A549 (cell line): ENCODE measurements at regions not wholly inside any gene's neighbourhood (a gene's known extent, or its start where the extent isn't known, plus 50 kb on each side); places are given as distances from the start of the nearest gene placed in this dataset.

Experiments used
- ATAC-seq, 2 experiments: fragments of 200-7000 bp in 1 of 2; fragments of >200 bp in 1 of 2; cut with Nextera tagmentation in 1 of 2; cut with Tn5 transposase in 1 of 2; 3 replicates each; pipeline versions ENCODE4 v1.8.0 to v1.9.1; 2018 to 2020; ENCODE audit warnings: mild to moderate bottlenecking in 1 of 2, moderate library complexity in 1 of 2
- CTCF ChIA-PET: fragments of 300-600 bp; sonication (Branson Sonifier 250); formaldehyde crosslinking; extraction: SDS; loops from one replicate; lab custom pipeline; 2021; ENCODE audit warnings: antibody characterized with exemption, inconsistent platforms; lab: Yijun Ruan, JAX
- POLR2A ChIA-PET: fragments of 350-600 bp; formaldehyde crosslinking; extraction: SDS; loops from one replicate; lab custom pipeline; 2021; ENCODE audit warnings: antibody characterized with exemption, inconsistent platforms; lab: Yijun Ruan, JAX
- DNase-seq, 2 experiments: peaks; one replicate each; pipeline versions ENCODE4 v3.0.0 to v3.0.0-alpha.2; 2011 to 2016; ENCODE audit warnings: low read depth in 1 of 2, low spot score in 1 of 2
- FAIRE-seq: peaks from 2 replicates; lab custom pipeline; 2011; peaks lifted over from hg19 to GRCh38; lab: Jason Lieb, UNC
- H3K27ac ChIP-seq, 2 experiments: fragments of >200 bp; sonication (Bioruptor Twin); formaldehyde crosslinking; 3 replicates each; pipeline ENCODE4 v1.5.1; 2016 to 2017
- H3K4me1 ChIP-seq: fragments of >200 bp; sonication (Bioruptor Twin); formaldehyde crosslinking; 3 replicates; pipeline ENCODE4 v1.6.1; 2016
- H3K4me2 ChIP-seq: fragments of >200 bp; sonication (Bioruptor Twin); formaldehyde crosslinking; 3 replicates; pipeline ENCODE4 v1.6.1; 2016
- H3K4me3 ChIP-seq: fragments of >200 bp; sonication (Bioruptor Twin); formaldehyde crosslinking; 3 replicates; pipeline ENCODE4 v1.5.1; 2016
- H3K9me3 ChIP-seq: fragments of >200 bp; sonication (Bioruptor Twin); formaldehyde crosslinking; 3 replicates; pipeline ENCODE4 v1.6.1; 2016
- CBX2 ChIP-seq: fragments of 200-600 bp; sonication (generic); IDR thresholded peaks from 2 replicates; pipeline ENCODE4 v1.6.1; 2016; ENCODE audit warnings: low read depth, mild to moderate bottlenecking, borderline replicate concordance
- CBX8 ChIP-seq: fragments of 200-600 bp; sonication (generic); IDR thresholded peaks from 2 replicates; pipeline ENCODE4 v1.6.1; 2016
- CEBPB ChIP-seq, 2 experiments: fragments of >200 bp in 1 of 2; sonication (Bioruptor Twin) in 1 of 2; formaldehyde crosslinking in 1 of 2; IDR thresholded peaks; 2 replicates each; pipeline ENCODE4 v1.6.1; 2012 to 2016
- CTCF ChIP-seq: fragments of >200 bp; sonication (Bioruptor Twin); formaldehyde crosslinking; IDR thresholded peaks from 3 replicates; pipeline ENCODE4 v1.5.1; 2016
- E2F6 ChIP-seq: IDR thresholded peaks from 2 replicates; pipeline ENCODE4 v1.6.1; 2012; ENCODE audit warnings: low read depth, borderline replicate concordance
- EP300 ChIP-seq, 2 experiments: fragments of >200 bp; sonication (Bioruptor Twin); formaldehyde crosslinking; IDR thresholded peaks; 2 replicates in 1 of 2; 3 replicates in 1 of 2; pipeline ENCODE4 v1.6.1; 2016 to 2017
- FOSL2 ChIP-seq, 2 experiments: fragments of 450-650 bp in 1 of 2; fragments of >200 bp in 1 of 2; sonication (Bioruptor Twin) in 1 of 2; formaldehyde crosslinking; IDR thresholded peaks; 2 replicates each; pipeline versions ENCODE4 v1.5.0 to v1.6.1; 2016 to 2020; ENCODE audit warnings: mild to moderate bottlenecking in 1 of 2, moderate library complexity in 1 of 2
- FOXS1 ChIP-seq: fragments of 250-450 bp; sonication (Bioruptor Pico); IDR thresholded peaks from 2 replicates; pipeline ENCODE4 v1.5.0; 2020; ENCODE audit warnings: mild to moderate bottlenecking, moderate library complexity
- GATA3 ChIP-seq: IDR thresholded peaks from 2 replicates; pipeline ENCODE4 v1.6.1; 2012; ENCODE audit warnings: borderline replicate concordance
- HOXB13 ChIP-seq: fragments of 250-450 bp; sonication (Bioruptor Pico); IDR thresholded peaks from 2 replicates; pipeline ENCODE4 v1.5.0; 2020; ENCODE audit warnings: low read depth, mild to moderate bottlenecking, moderate library complexity
- JUN ChIP-seq, 2 experiments: fragments of >200 bp; sonication (Bioruptor Twin); formaldehyde crosslinking; IDR thresholded peaks; 2 replicates in 1 of 2; 3 replicates in 1 of 2; pipeline ENCODE4 v1.6.1; 2016 to 2017
- JUNB ChIP-seq: fragments of >200 bp; sonication (Bioruptor Twin); formaldehyde crosslinking; IDR thresholded peaks from 2 replicates; pipeline ENCODE4 v1.6.1; 2016
- KDM1A ChIP-seq: fragments of 200-600 bp; sonication (generic); IDR thresholded peaks from 2 replicates; pipeline ENCODE4 v1.6.1; 2016; ENCODE audit warnings: low read depth, mild to moderate bottlenecking
- KDM5A ChIP-seq: fragments of 200-600 bp; sonication (generic); IDR thresholded peaks from 2 replicates; pipeline ENCODE4 v1.6.1; 2016; ENCODE audit warnings: antibody characterized with exemption, mild to moderate bottlenecking
- MYC ChIP-seq: IDR thresholded peaks from 2 replicates; pipeline ENCODE4 v1.6.1; 2012; ENCODE audit warnings: mild to moderate bottlenecking, inconsistent platforms, low read length, improper control_type of control experiment, borderline replicate concordance
- NPAS2 ChIP-seq: fragments of 250-450 bp; sonication (Bioruptor Pico); IDR thresholded peaks from 2 replicates; pipeline ENCODE4 v1.8.0; 2022; ENCODE audit warnings: mild to moderate bottlenecking, moderate library complexity, borderline replicate concordance
- PBX3 ChIP-seq: IDR thresholded peaks from 2 replicates; pipeline ENCODE4 v1.6.1; 2012
- PHF8 ChIP-seq: fragments of 200-600 bp; sonication (generic); IDR thresholded peaks from 2 replicates; pipeline ENCODE4 v1.6.1; 2016; ENCODE audit warnings: low read depth, mild to moderate bottlenecking, antibody characterized with exemption, moderate library complexity, borderline replicate concordance
- POLR2AphosphoS2 ChIP-seq: conservative IDR thresholded peaks from 2 replicates; pipeline ENCODE4 v1.6.1; 2012; ENCODE audit warnings: low read length, improper control_type of control experiment, inconsistent platforms
- RAD21 ChIP-seq, 2 experiments: fragments of >200 bp in 1 of 2; sonication (Bioruptor Twin) in 1 of 2; formaldehyde crosslinking in 1 of 2; IDR thresholded peaks in 1 of 2; conservative IDR thresholded peaks in 1 of 2; 2 replicates in 1 of 2; 3 replicates in 1 of 2; pipeline ENCODE4 v1.6.1; 2012 to 2018; ENCODE audit warnings: inconsistent platforms in 1 of 2
- RARB ChIP-seq: fragments of 250-450 bp; sonication (Bioruptor Pico); IDR thresholded peaks from 2 replicates; pipeline ENCODE4 v1.8.0; 2021; ENCODE audit warnings: mild to moderate bottlenecking, moderate library complexity
- RCOR1 ChIP-seq: fragments of 150-350 bp; IDR thresholded peaks from 2 replicates; pipeline ENCODE4 v1.6.1; 2014; ENCODE audit warnings: antibody characterized with exemption, low read length, low read depth
- SMC3 ChIP-seq: fragments of >200 bp; sonication (Bioruptor Twin); formaldehyde crosslinking; IDR thresholded peaks from 3 replicates; pipeline ENCODE4 v1.6.1; 2018; ENCODE audit warnings: inconsistent platforms
- SREBF2 ChIP-seq: fragments of 450-650 bp; IDR thresholded peaks from 2 replicates; pipeline ENCODE4 v1.6.1; 2014; ENCODE audit warnings: mild to moderate bottlenecking, moderate library complexity
- TP53 ChIP-seq: fragments of 250-450 bp; sonication (Bioruptor Pico); IDR thresholded peaks from 2 replicates; pipeline ENCODE4 v1.5.0; 2021; ENCODE audit warnings: mild to moderate bottlenecking, moderate library complexity
- USF2 ChIP-seq: fragments of 450-650 bp; IDR thresholded peaks from 2 replicates; pipeline ENCODE4 v1.6.1; 2014; ENCODE audit warnings: antibody characterized with exemption
- WGBS: methylation state at CpG from one replicate; pipeline ENCODE4 v1.1.6; 2017; ENCODE audit errors: missing lambda C conversion rate; 5-methylcytosine and 5-hydroxymethylcytosine counted together
- TF ChIP-seq, protein P1 (sequence below): fragments of 150-350 bp; IDR thresholded peaks from 2 replicates; pipeline ENCODE4 v1.6.1; 2014; ENCODE audit warnings: low read depth, mild to moderate bottlenecking, low read length
- TF ChIP-seq, protein P2 (sequence below): fragments of >200 bp; sonication (Bioruptor Twin); formaldehyde crosslinking; IDR thresholded peaks from 3 replicates; pipeline ENCODE4 v1.6.1; 2016

DNA sequence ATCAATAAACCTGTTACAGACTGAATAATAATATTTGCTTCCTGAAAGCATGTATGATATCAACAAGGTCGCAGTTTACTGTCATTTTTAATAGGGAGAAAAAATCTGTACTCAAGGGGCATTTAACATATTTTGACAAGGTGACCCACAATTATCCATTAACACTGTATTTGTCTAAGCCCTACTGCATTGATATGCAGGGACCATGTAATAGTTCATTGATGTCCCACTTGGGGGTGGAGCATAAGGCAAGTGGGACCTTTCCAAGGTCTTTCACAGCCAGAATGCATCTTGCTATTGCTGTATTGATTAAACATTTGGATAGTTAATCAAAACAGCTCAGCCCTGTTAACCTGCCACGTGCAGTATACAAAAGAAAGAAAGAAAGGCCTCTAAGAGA is 502.0 kb downstream of the NR2F1-AS1 start:
- Histone ChIP-seq H3K4me3 (no peak overlapping the region; the same call in 2 of the 3 replicates), H3K9me3 (no peaks in the 10 kb centered on the region), H3K4me1 (peaks cover 22% of the 10 kb centered on the region), H3K4me2 (peak overlapping the region; percentile 67), H3K27ac (peak overlapping the region; percentile 58 to 79)
- ChIA-PET POLR2A (no interaction called here), CTCF (no interaction called here)
- FAIRE-seq = no peak
- peak; percentile 30 to 62; a peak in 3 of 6 replicates for ATAC-seq
- WGBS = 0% methylated on average over 2 of the region's 2 CpGs
- no peak for DNase-seq
- TF ChIP-seq HOXB13 (no peak), CEBPB (IDR thresholded peaks at IDR 0.05) (peak in 1 of 2 experiments; percentile 2; a peak in 1 of 4 replicates), FOSL2 (IDR thresholded peaks at IDR 0.05) (no peak), FOSL2 (CRISPR knock-in tag; IDR thresholded peaks at IDR 0.05) (0 out of 2 replicates have a peak, but pooled peaks have one; percentile 0), JUNB (peak; percentile 10; the same call in 1 of the 2 replicates)

- H3K4me1 ChIP-seq = peaks cover 22% of the 10 kb centered on the region
- DNase-seq = peak; percentile 33 to 93
- ChIA-PET CTCF (no interaction called here), POLR2A (no interaction called here)
- peak; percentile 98 for FAIRE-seq
- 6% methylated on average over 11 of the region's 11 CpGs for WGBS
- H3K4me2 ChIP-seq = peak overlapping the region; percentile 67
- peak; percentile 95 to 96 for ATAC-seq
- no peaks in the 10 kb centered on the region for H3K9me3 ChIP-seq
- H3K27ac ChIP-seq = peak overlapping the region; percentile 58 to 79
- H3K4me3 ChIP-seq = no peak overlapping the region; the same call in 2 of the 3 replicates
- peak; percentile 34; the same call in 1 of the 3 replicates for TF ChIP-seq SMC3
- no peak for TF ChIP-seq CTCF
- TF ChIP-seq, protein P1, sequence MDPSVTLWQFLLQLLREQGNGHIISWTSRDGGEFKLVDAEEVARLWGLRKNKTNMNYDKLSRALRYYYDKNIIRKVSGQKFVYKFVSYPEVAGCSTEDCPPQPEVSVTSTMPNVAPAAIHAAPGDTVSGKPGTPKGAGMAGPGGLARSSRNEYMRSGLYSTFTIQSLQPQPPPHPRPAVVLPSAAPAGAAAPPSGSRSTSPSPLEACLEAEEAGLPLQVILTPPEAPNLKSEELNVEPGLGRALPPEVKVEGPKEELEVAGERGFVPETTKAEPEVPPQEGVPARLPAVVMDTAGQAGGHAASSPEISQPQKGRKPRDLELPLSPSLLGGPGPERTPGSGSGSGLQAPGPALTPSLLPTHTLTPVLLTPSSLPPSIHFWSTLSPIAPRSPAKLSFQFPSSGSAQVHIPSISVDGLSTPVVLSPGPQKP = no peak
- TF ChIP-seq CBX2 = no peak
- peak; percentile 88 for TF ChIP-seq JUNB
- no peak for TF ChIP-seq NPAS2
- peak in 1 of 2 experiments; percentile 86; a peak in 3 of 5 replicates for TF ChIP-seq JUN (IDR thresholded peaks at IDR 0.05)
- no peak for TF ChIP-seq TP53 (CRISPR knock-in tag)
- TF ChIP-seq FOXS1 (CRISPR knock-in tag) = 0 out of 2 replicates have a peak, but pooled peaks have one; percentile 17
- no peak for TF ChIP-seq USF2
- peak; percentile 95 for TF ChIP-seq GATA3
- TF ChIP-seq SREBF2 = no peak
- TF ChIP-seq RAD21 (conservative IDR thresholded peaks at IDR 0.05 in 1 of 2, IDR thresholded peaks at IDR 0.05 in 1 of 2) = peak; percentile 32 to 34; a peak in 4 of 5 replicates
- TF ChIP-seq FOSL2 (IDR thresholded peaks at IDR 0.05) = peak; percentile 70; the same call in 1 of the 2 replicates
- TF ChIP-seq FOSL2 (CRISPR knock-in tag; IDR thresholded peaks at IDR 0.05) = peak; percentile 88
- TF ChIP-seq PHF8 = no peak
- TF ChIP-seq KDM5A = no peak
- TF ChIP-seq KDM1A = no peak
- peak in 1 of 2 experiments; percentile 65; a peak in 2 of 4 replicates for TF ChIP-seq CEBPB (IDR thresholded peaks at IDR 0.05)
- TF ChIP-seq POLR2AphosphoS2 = no peak
- TF ChIP-seq MYC = 0 out of 2 replicates have a peak, but pooled peaks have one; percentile 48
- TF ChIP-seq PBX3 = peak; percentile 44; the same call in 1 of the 2 replicates
- no peak for TF ChIP-seq RCOR1
- TF ChIP-seq, protein P2, sequence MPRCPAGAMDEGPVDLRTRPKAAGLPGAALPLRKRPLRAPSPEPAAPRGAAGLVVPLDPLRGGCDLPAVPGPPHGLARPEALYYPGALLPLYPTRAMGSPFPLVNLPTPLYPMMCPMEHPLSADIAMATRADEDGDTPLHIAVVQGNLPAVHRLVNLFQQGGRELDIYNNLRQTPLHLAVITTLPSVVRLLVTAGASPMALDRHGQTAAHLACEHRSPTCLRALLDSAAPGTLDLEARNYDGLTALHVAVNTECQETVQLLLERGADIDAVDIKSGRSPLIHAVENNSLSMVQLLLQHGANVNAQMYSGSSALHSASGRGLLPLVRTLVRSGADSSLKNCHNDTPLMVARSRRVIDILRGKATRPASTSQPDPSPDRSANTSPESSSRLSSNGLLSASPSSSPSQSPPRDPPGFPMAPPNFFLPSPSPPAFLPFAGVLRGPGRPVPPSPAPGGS = peak; percentile 73; the same call in 2 of the 3 replicates
- no peak for TF ChIP-seq CBX8
- peak in 1 of 2 experiments; percentile 79; a peak in 2 of 5 replicates for TF ChIP-seq EP300 (IDR thresholded peaks at IDR 0.05)
- no peak for TF ChIP-seq E2F6
- peak; percentile 56; the same call in 1 of the 2 replicates for TF ChIP-seq RARB
Observed at GRCh38 chr5:93078082-93079038, 502.7 kb downstream of the NR2F1-AS1 start.
